Panc1 (cell line): ENCODE measurements at regions not wholly inside any gene's neighbourhood (a gene's known extent, or its start where the extent isn't known, plus 50 kb on each side); places are given as distances from the start of the nearest gene placed in this dataset.

Experiments
- ATAC-seq: fragments of 200-7000 bp; cut with Tn5 transposase; 2 replicates; pipeline ENCODE4 v1.9.1; 2020; ENCODE audit warnings: mild to moderate bottlenecking, moderate library complexity
- BruUV-seq: library from RNA; stranded (reverse); fragments of 400-500 nt; replicated peaks from 2 replicates; lab custom pipeline; 2021; lab: Mats Ljungman, UMichigan
- CTCF ChIA-PET: fragments of 300-600 bp; sonication (Branson Sonifier 250); formaldehyde crosslinking; loops from one replicate; lab custom pipeline; 2022; ENCODE audit warnings: antibody characterized with exemption; lab: Charles Lee
- POLR2A ChIA-PET: fragments of 300-600 bp; sonication (Branson Sonifier 250); formaldehyde crosslinking; loops from one replicate; lab custom pipeline; 2022; ENCODE audit warnings: antibody characterized with exemption; lab: Charles Lee
- DNase-seq: peaks from one replicate; pipeline ENCODE4 v3.0.0-alpha.2; 2010; ENCODE audit warnings: low read depth, low spot score
- H3K27ac ChIP-seq: 2 replicates; pipeline ENCODE4 v1.5.1; 2011; ENCODE audit warnings: mild to moderate bottlenecking, low read length, inconsistent platforms
- H3K27me3 ChIP-seq: fragments of 200-500 bp; sonication (Bioruptor generic); 2 replicates; pipeline ENCODE4 v1.6.0; 2014; ENCODE audit warnings: low read length, inconsistent platforms; ENCODE audit not compliant: control insufficient read depth, insufficient read depth
- H3K36me3 ChIP-seq: fragments of 200-500 bp; sonication (Bioruptor generic); 2 replicates; pipeline ENCODE4 v1.5.1; 2014; ENCODE audit warnings: inconsistent platforms, mild to moderate bottlenecking, low read length, moderate library complexity; ENCODE audit not compliant: control insufficient read depth, insufficient read depth
- H3K4me1 ChIP-seq: 2 replicates; pipeline ENCODE4 v1.5.1; 2011; ENCODE audit warnings: inconsistent platforms, mild to moderate bottlenecking, low read length, moderate library complexity; ENCODE audit not compliant: control insufficient read depth, insufficient read depth
- H3K4me3 ChIP-seq, 2 experiments: 2 replicates each; pipeline ENCODE4 v1.5.1; 2011 to 2012; ENCODE audit warnings: low read depth in 2 of 2, low read length in 2 of 2, mild to moderate bottlenecking in 2 of 2, inconsistent platforms in 1 of 2, moderate library complexity in 1 of 2
- H3K9me3 ChIP-seq: fragments of 200-500 bp; sonication (Bioruptor generic); 2 replicates; pipeline ENCODE4 v1.5.1; 2014; ENCODE audit warnings: low read depth, mild to moderate bottlenecking, inconsistent platforms, low read length, moderate library complexity; ENCODE audit not compliant: control insufficient read depth, insufficient read depth
- CTCF ChIP-seq: fragments of 450-650 bp; IDR thresholded peaks from 2 replicates; pipeline ENCODE4 v1.5.1; 2017; ENCODE audit warnings: mild to moderate bottlenecking
- POLR2AphosphoS5 ChIP-seq: IDR thresholded peaks from 2 replicates; pipeline ENCODE4 v1.6.1; 2012; ENCODE audit warnings: mild to moderate bottlenecking, low read depth, low read length, moderate library complexity
- REST ChIP-seq, 2 experiments: IDR thresholded peaks; 2 replicates each; pipeline ENCODE4 v1.6.1; 2011 to 2012; ENCODE audit warnings: low read depth in 2 of 2, control low read depth in 1 of 2, low read length in 1 of 2, mild to moderate bottlenecking in 1 of 2, moderate library complexity in 1 of 2; ENCODE audit not compliant: insufficient read depth in 1 of 2
- SIN3A ChIP-seq: IDR thresholded peaks from 2 replicates; pipeline ENCODE4 v1.6.1; 2012; ENCODE audit warnings: low read depth, mild to moderate bottlenecking, low read length, moderate library complexity, borderline replicate concordance; ENCODE audit not compliant: insufficient read depth
- TCF7L2 ChIP-seq: IDR thresholded peaks from 2 replicates; pipeline ENCODE4 v1.6.1; 2011; ENCODE audit warnings: mild to moderate bottlenecking, low read depth, low read length, inconsistent platforms
- in situ Hi-C: cut with HindIII; loops from 2 replicates; pipeline ENCODE4 v1.10.0; 2016; ENCODE audit warnings: low sequenced_read_pairs, low pct_unique_long_range_greater_than_20kb
- intact Hi-C: fragments of 100-400 bp; cut with micrococcal nuclease; formaldehyde crosslinking; loops from one replicate; pipeline ENCODE4 v1.10.0; 2022; ENCODE audit not compliant: unreplicated experiment

- BruUV-seq = no TSS peak
- H3K4me3 ChIP-seq = no peak overlapping the region
- H3K36me3 ChIP-seq = no peaks in the 10 kb centered on the region
- H3K9me3 ChIP-seq = no peaks in the 10 kb centered on the region
- DNase-seq (no peak), ATAC-seq (no peak)
- POLR2A ChIA-PET = no interaction called here
- no peaks in the 10 kb centered on the region for H3K27me3 ChIP-seq
- in situ Hi-C loops (no loop called here), intact Hi-C loops (no loop called here)
- no peak overlapping the region for H3K27ac ChIP-seq
- TF ChIP-seq REST (IDR thresholded peaks at IDR 0.05; ENCODE audit: insufficient read depth in 1 of 2, low read depth in 2 of 2, low read length in 1 of 2) (no peak), TCF7L2 (no peak), SIN3A (no peak), POLR2AphosphoS5 (no peak), CTCF (no peak)
- CTCF ChIA-PET = no interaction called here
- no peaks in the 10 kb centered on the region for H3K4me1 ChIP-seq
Measured at GRCh38 chr22:34293324-34293723, 373.0 kb upstream of the LARGE1 start.

- intact Hi-C loops (no loop called here), in situ Hi-C loops (no loop called here)
- Histone ChIP-seq H3K36me3 (no peaks in the 10 kb centered on the region), H3K4me1 (no peaks in the 10 kb centered on the region), H3K4me3 (no peak overlapping the region), H3K27me3 (no peaks in the 10 kb centered on the region), H3K9me3 (no peaks in the 10 kb centered on the region), H3K27ac (no peak overlapping the region)
- POLR2A ChIA-PET = no interaction called here
- ATAC-seq = no peak
- TF ChIP-seq POLR2AphosphoS5 = no peak
- no peak for TF ChIP-seq CTCF
- no peak for TF ChIP-seq REST (IDR thresholded peaks at IDR 0.05; ENCODE audit: insufficient read depth in 1 of 2, low read depth in 2 of 2, low read length in 1 of 2)
- no peak for TF ChIP-seq TCF7L2
- TF ChIP-seq SIN3A = no peak
- DNase-seq = no peak
- BruUV-seq = no TSS peak
- CTCF ChIA-PET = no interaction called here
Measured at GRCh38 chr22:34294476-34294875, 374.2 kb upstream of the LARGE1 start.
